Osteoblast (primary cell): ENCODE measurements at regions not wholly inside any gene's neighbourhood (a gene's known extent, or its start where the extent isn't known, plus 50 kb on each side); places are given as distances from the start of the nearest gene placed in this dataset.

ENCODE experiments used
- DNase-seq: peaks from one replicate; pipeline ENCODE4 v3.0.0; 2011; ENCODE audit warnings: low spot score, mixed read lengths; ENCODE audit not compliant: insufficient read length; ENCODE audit errors: missing footprints
- H2AFZ ChIP-seq: 2 replicates; pipeline ENCODE4 v1.6.0; 2011; ENCODE audit warnings: mild to moderate bottlenecking, low read length
- H3K27ac ChIP-seq: 2 replicates; pipeline ENCODE4 v1.5.1; 2011; ENCODE audit warnings: mild to moderate bottlenecking, low read depth, low read length, moderate library complexity
- H3K27me3 ChIP-seq: 2 replicates; pipeline ENCODE4 v1.6.0; 2012; ENCODE audit warnings: mild to moderate bottlenecking, control low read depth, inconsistent platforms, low read length, moderate library complexity; ENCODE audit not compliant: insufficient read depth
- H3K36me3 ChIP-seq: 2 replicates; pipeline ENCODE4 v1.5.1; 2011; ENCODE audit warnings: mild to moderate bottlenecking, low read length, control low read depth, moderate library complexity; ENCODE audit not compliant: insufficient read depth
- H3K4me1 ChIP-seq: 2 replicates; pipeline ENCODE4 v1.5.1; 2011; ENCODE audit warnings: mild to moderate bottlenecking, low read length, control low read depth, moderate library complexity; ENCODE audit not compliant: insufficient read depth
- H3K4me2 ChIP-seq: 2 replicates; pipeline ENCODE4 v1.6.0; 2011; ENCODE audit warnings: mild to moderate bottlenecking, low read length; ENCODE audit not compliant: insufficient read depth
- H3K4me3 ChIP-seq: fragments of 200-600 bp; sonication (generic); 3 replicates; pipeline ENCODE4 v1.5.1; 2012; ENCODE audit warnings: mild to moderate bottlenecking, low read length, inconsistent platforms; ENCODE audit not compliant: insufficient read depth
- H3K79me2 ChIP-seq: 2 replicates; pipeline ENCODE4 v1.6.0; 2012; ENCODE audit warnings: mild to moderate bottlenecking, low read length, control low read depth, inconsistent platforms; ENCODE audit not compliant: insufficient read depth
- H3K9me3 ChIP-seq: 2 replicates; pipeline ENCODE4 v1.5.1; 2011; ENCODE audit warnings: low read depth, low read length, control low read depth
- H4K20me1 ChIP-seq: 2 replicates; pipeline ENCODE4 v1.6.0; 2012; ENCODE audit warnings: mild to moderate bottlenecking, low read length, control low read depth; ENCODE audit not compliant: insufficient read depth
- CTCF ChIP-seq: IDR thresholded peaks from 2 replicates; pipeline ENCODE4 v1.5.1; 2011; ENCODE audit warnings: mild to moderate bottlenecking, low read depth, low read length, moderate library complexity; ENCODE audit errors: extremely low read depth

GRCh38 chr9:101796044-101796443 is 57.6 kb upstream of the GRIN3A start:
- Histone ChIP-seq H3K27ac (no peak overlapping the region), H3K4me2 (no peak overlapping the region)

GRCh38 chr9:101795147-101795546 is 56.7 kb upstream of the GRIN3A start:
- H3K27ac ChIP-seq, result no peak overlapping the region
- H3K36me3 ChIP-seq, result no peaks in the 10 kb centered on the region
- no peak for TF ChIP-seq CTCF
- H3K4me3 ChIP-seq, result no peak overlapping the region
- H2AFZ ChIP-seq, result no peak overlapping the region
- no peak for DNase-seq
- no peak overlapping the region for H3K4me2 ChIP-seq
- no peaks in the 10 kb centered on the region for H3K4me1 ChIP-seq
- no peaks in the 10 kb centered on the region for H3K9me3 ChIP-seq
- no peaks in the 10 kb centered on the region for H4K20me1 ChIP-seq
- H3K79me2 ChIP-seq, result no peaks in the 10 kb centered on the region
- H3K27me3 ChIP-seq, result no peaks in the 10 kb centered on the region

More at GRCh38 chr9:101796044-101796443, 57.6 kb upstream of the GRIN3A start:
- no peak for TF ChIP-seq CTCF
- no peaks in the 10 kb centered on the region for H3K4me1 ChIP-seq
- H2AFZ ChIP-seq, result no peak overlapping the region
- no peaks in the 10 kb centered on the region for H3K27me3 ChIP-seq
- H3K36me3 ChIP-seq, result no peaks in the 10 kb centered on the region
- H3K4me3 ChIP-seq, result no peak overlapping the region
- no peak for DNase-seq
- H3K79me2 ChIP-seq, result no peaks in the 10 kb centered on the region
- no peaks in the 10 kb centered on the region for H4K20me1 ChIP-seq
- H3K9me3 ChIP-seq, result no peaks in the 10 kb centered on the region

DNA sequence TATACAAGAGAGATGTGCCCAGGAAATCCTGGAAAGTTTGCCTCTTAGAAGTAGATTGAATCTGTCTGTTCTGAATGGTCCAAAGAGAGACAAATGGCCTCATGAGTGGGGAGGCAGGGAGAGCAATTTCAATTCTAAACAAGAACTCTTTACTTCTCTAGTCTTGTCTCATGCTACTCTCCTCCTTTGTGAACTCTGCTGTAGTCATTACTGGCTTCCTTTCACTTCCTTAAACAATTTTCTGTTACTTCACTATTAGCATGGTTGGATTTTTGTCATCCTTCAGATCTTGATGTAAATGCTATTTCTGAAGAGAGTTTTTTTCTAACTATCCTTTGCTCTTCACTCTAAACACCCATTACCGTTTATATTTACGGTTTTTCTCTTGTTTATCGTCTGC is 54.0 kb upstream of the GRIN3A start:
- H4K20me1 ChIP-seq, result no peaks in the 10 kb centered on the region
- TF ChIP-seq CTCF, result no peak
- no peak for DNase-seq

DNA sequence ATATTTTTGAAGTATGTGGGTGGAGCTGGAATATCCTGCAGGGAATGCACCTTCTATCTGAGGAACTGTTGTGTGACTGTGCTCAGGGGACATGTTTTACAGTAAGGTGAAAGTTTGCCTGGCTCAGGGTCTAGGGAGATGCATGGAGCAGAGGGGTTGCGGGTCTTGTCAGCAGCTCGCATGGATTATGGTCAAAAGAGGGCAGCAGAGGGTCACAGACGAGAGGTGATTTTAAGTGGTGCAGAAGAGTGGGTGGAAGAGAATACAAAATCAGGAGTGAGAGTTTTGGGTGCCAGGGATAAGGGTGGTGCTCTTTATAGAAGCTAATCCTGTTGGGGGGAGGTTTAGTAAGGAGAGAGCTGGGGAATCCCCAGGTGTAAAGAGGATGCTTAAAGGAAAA is 53.5 kb upstream of the GRIN3A start:
- Histone ChIP-seq H3K79me2 (no peaks in the 10 kb centered on the region), H2AFZ (no peak overlapping the region), H3K9me3 (no peaks in the 10 kb centered on the region), H3K4me3 (no peak overlapping the region), H3K36me3 (no peaks in the 10 kb centered on the region), H4K20me1 (no peaks in the 10 kb centered on the region), H3K27ac (no peak overlapping the region), H3K4me2 (no peak overlapping the region), H3K4me1 (no peaks in the 10 kb centered on the region), H3K27me3 (no peaks in the 10 kb centered on the region)
- DNase-seq, result no peak
- no peak for TF ChIP-seq CTCF

More for the DNA sequence above, 54.0 kb upstream of the GRIN3A start:
- no peak overlapping the region for H3K4me3 ChIP-seq
- H3K4me2 ChIP-seq, result no peak overlapping the region
- H3K9me3 ChIP-seq, result no peaks in the 10 kb centered on the region
- H3K27me3 ChIP-seq, result no peaks in the 10 kb centered on the region
- no peaks in the 10 kb centered on the region for H3K4me1 ChIP-seq
- H3K36me3 ChIP-seq, result no peaks in the 10 kb centered on the region
- H3K27ac ChIP-seq, result no peak overlapping the region
- H2AFZ ChIP-seq, result no peak overlapping the region
- H3K79me2 ChIP-seq, result no peaks in the 10 kb centered on the region
